Bronchial epithelial cell (primary cell): ENCODE measurements at regions not wholly inside any gene's neighbourhood (a gene's known extent, or its start where the extent isn't known, plus 50 kb on each side); places are given as distances from the start of the nearest gene placed in this dataset.
"Not testable (repeated sequence)": the region's sequence is repeated elsewhere in the genome, so short reads cannot be mapped to it uniquely, and the experiment has no call there.

ENCODE experiments used
- DNase-seq: peaks from one replicate; pipeline ENCODE4 v3.0.0-alpha.2; 2010; ENCODE audit warnings: low read depth
- FAIRE-seq: peaks from 2 replicates; lab custom pipeline; 2011; peaks lifted over from hg19 to GRCh38; lab: Jason Lieb, UNC
- H3K27me3 ChIP-seq: 2 replicates; pipeline ENCODE4 v1.5.1; 2011; ENCODE audit warnings: low read length; ENCODE audit not compliant: control insufficient read depth, insufficient read depth
- H3K36me3 ChIP-seq: 2 replicates; pipeline ENCODE4 v1.5.1; 2011; ENCODE audit warnings: low read length; ENCODE audit not compliant: control insufficient read depth, insufficient read depth
- H3K4me3 ChIP-seq: 2 replicates; pipeline ENCODE4 v1.5.1; 2011; ENCODE audit warnings: mild to moderate bottlenecking, low read depth, low read length, control low read depth

GRCh38 chr21:10405331-10405730 is 116.1 kb upstream of the TPTE start:
- H3K36me3 ChIP-seq, H3K4me3 ChIP-seq, FAIRE-seq, H3K27me3 ChIP-seq, DNase-seq: not testable (repeated sequence)

- not testable (repeated sequence) for DNase-seq, H3K4me3 ChIP-seq, FAIRE-seq, H3K27me3 ChIP-seq, H3K36me3 ChIP-seq
Observed at GRCh38 chr21:10409786-10410185, 111.6 kb upstream of the TPTE start.

- H3K27me3 ChIP-seq, H3K4me3 ChIP-seq, FAIRE-seq, H3K36me3 ChIP-seq, DNase-seq: not testable (repeated sequence)
Observed at GRCh38 chr21:10410354-10410929, 110.9 kb upstream of the TPTE start.

GRCh38 chr21:10411776-10412526 is 109.4 kb upstream of the TPTE start:
- H3K27me3 ChIP-seq, H3K4me3 ChIP-seq, FAIRE-seq, DNase-seq, H3K36me3 ChIP-seq: not testable (repeated sequence)

- FAIRE-seq, DNase-seq, H3K27me3 ChIP-seq, H3K4me3 ChIP-seq, H3K36me3 ChIP-seq: not testable (repeated sequence)
Observed at GRCh38 chr21:10412928-10413246, 108.5 kb upstream of the TPTE start.

GRCh38 chr21:10413247-10414120 is 107.9 kb upstream of the TPTE start:
- not testable (repeated sequence) for H3K36me3 ChIP-seq, DNase-seq, H3K27me3 ChIP-seq, FAIRE-seq, H3K4me3 ChIP-seq

GRCh38 chr21:10414121-10414924 is 107.1 kb upstream of the TPTE start:
- H3K4me3 ChIP-seq, FAIRE-seq, DNase-seq, H3K36me3 ChIP-seq, H3K27me3 ChIP-seq: not testable (repeated sequence)

GRCh38 chr21:10414925-10415254 is 106.5 kb upstream of the TPTE start:
- DNase-seq, H3K27me3 ChIP-seq, FAIRE-seq, H3K36me3 ChIP-seq, H3K4me3 ChIP-seq: not testable (repeated sequence)

GRCh38 chr21:10415456-10415855 is 105.9 kb upstream of the TPTE start:
- not testable (repeated sequence) for FAIRE-seq, DNase-seq, H3K27me3 ChIP-seq, H3K4me3 ChIP-seq, H3K36me3 ChIP-seq

- not testable (repeated sequence) for H3K4me3 ChIP-seq, DNase-seq, H3K27me3 ChIP-seq, H3K36me3 ChIP-seq, FAIRE-seq
Observed at GRCh38 chr21:10415859-10416258, 105.5 kb upstream of the TPTE start.

GRCh38 chr21:10416691-10417447 is 104.5 kb upstream of the TPTE start:
- DNase-seq, H3K27me3 ChIP-seq, FAIRE-seq, H3K4me3 ChIP-seq, H3K36me3 ChIP-seq: not testable (repeated sequence)

GRCh38 chr21:10417551-10418002 is 103.8 kb upstream of the TPTE start:
- not testable (repeated sequence) for DNase-seq, FAIRE-seq, H3K4me3 ChIP-seq, H3K36me3 ChIP-seq, H3K27me3 ChIP-seq
